ENCODE measurements at regions not wholly inside any gene's neighbourhood (a gene's known extent, or its start where the extent isn't known, plus 50 kb on each side); places are given as distances from the start of the nearest gene placed in this dataset.

DNA sequence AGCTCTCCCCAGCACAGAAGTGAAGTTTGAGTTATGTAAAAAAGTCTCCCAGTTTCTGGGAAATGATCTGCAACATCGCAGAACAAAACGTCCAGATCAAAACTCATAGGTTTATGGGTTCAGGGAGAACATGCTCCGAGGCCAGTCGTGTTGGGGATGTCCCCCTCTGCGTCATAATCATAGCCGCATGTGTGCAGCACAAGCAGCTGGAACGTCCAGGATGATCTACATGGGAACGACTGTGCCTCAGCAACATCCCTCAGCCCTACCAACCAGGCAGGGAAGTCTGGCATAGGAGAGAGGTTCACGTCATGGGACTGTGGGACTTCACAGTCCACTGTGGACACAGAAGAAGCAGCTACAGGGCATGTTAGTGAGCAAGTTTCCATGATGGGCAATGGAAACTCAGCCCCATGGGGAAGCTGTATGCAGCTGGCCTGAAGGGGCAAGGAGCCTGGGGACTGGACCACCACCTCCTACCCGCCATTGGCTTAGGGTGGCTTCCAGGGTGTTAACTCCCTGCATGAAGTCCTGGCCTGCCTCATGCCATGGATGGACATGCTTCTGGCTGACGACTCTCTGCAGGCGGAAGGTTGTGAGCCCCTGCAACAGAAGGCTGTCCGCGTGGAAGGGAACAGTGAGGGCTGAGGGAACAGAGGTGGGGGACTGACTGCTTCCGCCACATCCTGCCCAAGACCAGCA lies 96.9 kb downstream of the COPS8 start:
- TF ChIP-seq EZH2 (IDR thresholded peaks at IDR 0.05) (no peak), POLR2AphosphoS5 (IDR thresholded peaks at IDR 0.05; ENCODE audit: borderline replicate concordance, low read depth, low read length) (no peak)

Data from SK-N-MC (cell line).